ENCODE measurements at regions not wholly inside any gene's neighbourhood (a gene's known extent, or its start where the extent isn't known, plus 50 kb on each side); places are given as distances from the start of the nearest gene placed in this dataset.

- no peak for DNase-seq
- TF ChIP-seq GATA1 (IDR thresholded peaks at IDR 0.05; ENCODE audit: low read depth, low read length) (no peak), POLR2A (IDR thresholded peaks at IDR 0.05; ENCODE audit: low read length) (no peak)
Measured at GRCh38 chr2:60370814-60371213, 182.6 kb downstream of the BCL11A start.

DNA sequence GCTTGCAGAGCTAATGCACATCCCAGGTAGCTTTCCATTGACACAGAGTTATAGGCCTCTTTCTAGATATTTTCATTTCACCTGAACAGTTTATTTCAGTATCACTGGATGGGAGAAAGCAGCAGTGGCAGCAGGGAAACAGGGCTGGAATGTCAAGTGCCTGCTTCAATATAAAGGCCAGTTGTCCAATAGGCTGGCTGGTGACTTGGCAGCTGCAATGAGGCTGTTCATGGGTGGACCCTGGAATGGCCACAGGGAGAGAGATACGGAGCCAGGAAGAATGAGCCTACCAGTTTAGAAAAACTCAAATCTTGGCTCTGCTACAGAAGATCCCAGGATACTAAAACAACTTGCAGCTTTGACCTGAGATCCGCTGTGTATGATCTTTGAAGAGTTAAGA lies 185.0 kb downstream of the BCL11A start:
- no peak for DNase-seq
- TF ChIP-seq POLR2A (IDR thresholded peaks at IDR 0.05; ENCODE audit: low read length) (no peak), GATA1 (IDR thresholded peaks at IDR 0.05; ENCODE audit: low read depth, low read length) (no peak)

- no peak for DNase-seq
Measured at GRCh38 chr2:60366135-60366712, 187.2 kb downstream of the BCL11A start.

GRCh38 chr2:60365556-60365955 lies 187.9 kb downstream of the BCL11A start:
- TF ChIP-seq GATA1 (IDR thresholded peaks at IDR 0.05; ENCODE audit: low read depth, low read length) (no peak), POLR2A (IDR thresholded peaks at IDR 0.05; ENCODE audit: low read length) (no peak)
- DNase-seq: no peak

More at GRCh38 chr2:60366135-60366712, 187.2 kb downstream of the BCL11A start:
- TF ChIP-seq POLR2A (IDR thresholded peaks at IDR 0.05; ENCODE audit: low read length) (no peak), GATA1 (IDR thresholded peaks at IDR 0.05; ENCODE audit: low read depth, low read length) (no peak)

- TF ChIP-seq POLR2A (IDR thresholded peaks at IDR 0.05; ENCODE audit: low read length) (no peak), GATA1 (IDR thresholded peaks at IDR 0.05; ENCODE audit: low read depth, low read length) (no peak)
- DNase-seq: no peak
Measured at GRCh38 chr2:60364491-60364890, 189.0 kb downstream of the BCL11A start.

GRCh38 chr2:60361498-60361897 lies 192.0 kb downstream of the BCL11A start:
- TF ChIP-seq GATA1 (IDR thresholded peaks at IDR 0.05; ENCODE audit: low read depth, low read length) (no peak), POLR2A (IDR thresholded peaks at IDR 0.05; ENCODE audit: low read length) (no peak)
- no peak for DNase-seq

DNA sequence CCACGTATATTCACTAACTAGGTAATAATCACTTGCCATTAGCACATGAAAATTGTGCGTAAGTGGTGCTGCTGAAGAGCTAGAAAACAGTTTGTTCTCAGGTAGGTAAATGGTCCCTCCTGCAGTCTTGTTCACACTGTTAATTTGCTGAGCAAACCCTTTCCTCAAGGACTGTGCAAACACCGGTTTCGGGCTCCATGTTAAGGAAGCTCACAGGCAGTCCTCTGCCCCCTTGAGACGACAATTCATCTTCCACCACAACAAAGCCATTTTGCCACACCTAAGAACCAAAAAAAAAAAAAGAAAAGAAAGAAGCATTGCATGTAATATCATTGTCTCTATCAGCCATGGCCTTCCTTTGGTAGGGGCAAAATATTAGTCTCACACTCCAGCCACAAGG lies 193.9 kb downstream of the BCL11A start:
- TF ChIP-seq GATA1 (IDR thresholded peaks at IDR 0.05; ENCODE audit: low read depth, low read length) (no peak), POLR2A (IDR thresholded peaks at IDR 0.05; ENCODE audit: low read length) (no peak)
- DNase-seq: no peak

- TF ChIP-seq POLR2A (IDR thresholded peaks at IDR 0.05; ENCODE audit: low read length) (no peak), GATA1 (IDR thresholded peaks at IDR 0.05; ENCODE audit: low read depth, low read length) (no peak)
- no peak for DNase-seq
Measured at GRCh38 chr2:60358476-60358875, 195.0 kb downstream of the BCL11A start.

GRCh38 chr2:60357996-60358395 lies 195.5 kb downstream of the BCL11A start:
- DNase-seq: no peak
- TF ChIP-seq GATA1 (IDR thresholded peaks at IDR 0.05; ENCODE audit: low read depth, low read length) (no peak), POLR2A (IDR thresholded peaks at IDR 0.05; ENCODE audit: low read length) (no peak)

DNA sequence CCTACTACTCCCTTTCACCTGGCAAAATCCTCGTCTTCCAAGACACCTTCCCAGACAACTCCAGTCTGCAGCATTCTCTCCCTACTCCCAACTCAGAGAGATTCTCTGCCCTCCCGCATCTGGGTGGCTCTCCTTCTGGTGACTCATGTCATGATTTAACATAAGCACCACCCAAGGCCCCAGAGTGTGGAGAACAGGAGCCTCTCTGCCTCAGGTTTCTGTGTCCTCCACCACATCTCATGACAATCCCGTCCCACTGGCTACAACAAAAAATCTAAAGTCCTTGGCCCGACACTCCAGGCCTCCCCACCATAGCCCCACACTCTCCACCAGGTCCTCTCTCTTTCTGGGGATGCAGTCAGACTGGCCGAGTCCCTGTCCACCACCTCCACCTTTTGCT lies 197.1 kb downstream of the BCL11A start:
- TF ChIP-seq GATA1 (IDR thresholded peaks at IDR 0.05; ENCODE audit: low read depth, low read length): no peak
- no peak for TF ChIP-seq POLR2A (IDR thresholded peaks at IDR 0.05; ENCODE audit: low read length)
- no peak for DNase-seq

GRCh38 chr2:60355849-60356261 lies 197.6 kb downstream of the BCL11A start:
- DNase-seq: no peak

DNA sequence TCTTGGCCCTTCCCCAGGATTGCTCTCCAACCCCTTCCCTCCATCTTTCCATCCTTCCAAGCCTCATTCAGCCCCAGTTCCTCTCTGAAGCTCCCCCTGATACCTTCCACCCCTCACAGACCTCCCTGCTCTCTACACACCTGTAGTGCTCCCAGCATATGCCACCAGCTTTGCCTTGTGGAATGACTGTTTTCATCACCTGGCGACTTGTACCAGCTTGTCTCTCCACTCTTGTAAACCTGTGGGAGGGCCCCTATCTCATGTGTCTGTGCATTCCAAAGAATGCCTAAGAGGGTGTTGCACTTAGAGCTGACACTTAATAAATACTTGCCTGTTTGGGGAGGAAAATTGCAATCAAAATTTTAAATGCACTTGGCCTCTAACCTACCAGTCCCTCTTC lies 198.7 kb downstream of the BCL11A start:
- DNase-seq: no peak

More at GRCh38 chr2:60355849-60356261, 197.6 kb downstream of the BCL11A start:
- TF ChIP-seq GATA1 (IDR thresholded peaks at IDR 0.05; ENCODE audit: low read depth, low read length) (no peak), POLR2A (IDR thresholded peaks at IDR 0.05; ENCODE audit: low read length) (no peak)

GRCh38 chr2:60353863-60354262 lies 199.6 kb downstream of the BCL11A start:
- no peak for DNase-seq
- no peak for TF ChIP-seq GATA1 (IDR thresholded peaks at IDR 0.05; ENCODE audit: low read depth, low read length)
- TF ChIP-seq POLR2A (IDR thresholded peaks at IDR 0.05; ENCODE audit: low read length): no peak

More for the DNA sequence above, 198.7 kb downstream of the BCL11A start:
- no peak for TF ChIP-seq GATA1 (IDR thresholded peaks at IDR 0.05; ENCODE audit: low read depth, low read length)
- no peak for TF ChIP-seq POLR2A (IDR thresholded peaks at IDR 0.05; ENCODE audit: low read length)

DNA sequence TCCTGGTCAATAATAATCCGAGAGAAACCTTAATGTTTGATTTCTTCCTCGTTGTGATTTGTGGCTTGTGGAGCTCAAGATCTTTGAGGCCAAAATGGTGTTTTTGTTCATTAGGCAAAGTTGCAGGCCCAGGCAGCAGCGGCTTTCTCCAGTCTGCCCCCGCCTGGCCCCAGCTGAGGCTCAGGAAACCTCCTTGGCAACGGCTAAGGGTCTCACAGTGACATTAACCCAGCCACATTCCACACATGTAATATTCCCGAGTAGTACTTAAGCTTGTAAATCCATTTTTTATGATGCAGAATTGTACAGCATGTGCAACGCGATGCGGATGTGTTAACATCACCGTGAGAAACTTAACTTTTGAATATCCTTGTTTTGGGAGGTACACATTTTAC lies 200.1 kb downstream of the BCL11A start:
- no peak for DNase-seq
- no peak for TF ChIP-seq POLR2A (IDR thresholded peaks at IDR 0.05; ENCODE audit: low read length)
- no peak for TF ChIP-seq GATA1 (IDR thresholded peaks at IDR 0.05; ENCODE audit: low read depth, low read length)
